GM12873 (cell line): ENCODE measurements at regions not wholly inside any gene's neighbourhood (a gene's known extent, or its start where the extent isn't known, plus 50 kb on each side); places are given as distances from the start of the nearest gene placed in this dataset.

ENCODE experiments used
- TF ChIP-seq, protein P1 (sequence below): IDR thresholded peaks from 2 replicates; pipeline ENCODE4 v1.5.1; 2012; ENCODE audit warnings: low read depth, mild to moderate bottlenecking, moderate library complexity, low read length, control low read depth; ENCODE audit not compliant: insufficient read depth; ENCODE audit errors: missing control alignments

DNA sequence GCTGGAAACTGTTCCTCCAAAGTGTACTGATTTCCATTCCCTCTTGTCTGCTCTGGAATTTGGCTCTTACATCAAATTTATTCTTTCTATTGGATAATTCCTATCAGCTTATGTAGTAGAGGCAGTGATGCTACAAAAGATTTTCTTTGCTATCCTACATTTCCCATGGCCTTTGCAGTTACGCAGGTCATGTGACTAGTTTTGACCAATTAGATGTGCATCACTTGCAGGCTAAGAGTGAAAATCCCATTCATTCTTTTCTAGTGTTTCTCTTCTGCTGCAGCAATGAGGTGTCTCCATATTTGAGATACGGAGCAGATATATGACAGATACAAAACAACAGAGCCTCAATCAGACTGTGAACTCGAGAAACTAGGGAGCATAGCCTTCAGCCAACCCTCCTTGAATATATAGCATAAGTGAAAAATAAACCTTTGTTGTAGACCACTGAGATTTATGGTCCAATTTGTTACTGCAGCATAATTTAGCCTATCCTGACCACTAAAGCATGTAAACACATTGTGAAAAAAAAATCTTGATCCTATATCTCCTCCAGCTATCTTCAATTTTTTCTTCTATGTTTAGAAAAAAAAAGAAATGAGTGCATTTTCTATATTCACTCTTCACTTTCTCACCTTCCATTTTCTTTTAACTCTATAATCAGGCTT lies 102.0 kb downstream of the HNMT start:
- TF ChIP-seq, protein P1, sequence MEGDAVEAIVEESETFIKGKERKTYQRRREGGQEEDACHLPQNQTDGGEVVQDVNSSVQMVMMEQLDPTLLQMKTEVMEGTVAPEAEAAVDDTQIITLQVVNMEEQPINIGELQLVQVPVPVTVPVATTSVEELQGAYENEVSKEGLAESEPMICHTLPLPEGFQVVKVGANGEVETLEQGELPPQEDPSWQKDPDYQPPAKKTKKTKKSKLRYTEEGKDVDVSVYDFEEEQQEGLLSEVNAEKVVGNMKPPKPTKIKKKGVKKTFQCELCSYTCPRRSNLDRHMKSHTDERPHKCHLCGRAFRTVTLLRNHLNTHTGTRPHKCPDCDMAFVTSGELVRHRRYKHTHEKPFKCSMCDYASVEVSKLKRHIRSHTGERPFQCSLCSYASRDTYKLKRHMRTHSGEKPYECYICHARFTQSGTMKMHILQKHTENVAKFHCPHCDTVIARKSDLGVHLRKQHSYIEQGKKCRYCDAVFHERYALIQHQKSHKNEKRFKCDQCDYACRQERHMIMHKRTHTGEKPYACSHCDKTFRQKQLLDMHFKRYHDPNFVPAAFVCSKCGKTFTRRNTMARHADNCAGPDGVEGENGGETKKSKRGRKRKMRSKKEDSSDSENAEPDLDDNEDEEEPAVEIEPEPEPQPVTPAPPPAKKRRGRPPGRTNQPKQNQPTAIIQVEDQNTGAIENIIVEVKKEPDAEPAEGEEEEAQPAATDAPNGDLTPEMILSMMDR = no peak

DNA sequence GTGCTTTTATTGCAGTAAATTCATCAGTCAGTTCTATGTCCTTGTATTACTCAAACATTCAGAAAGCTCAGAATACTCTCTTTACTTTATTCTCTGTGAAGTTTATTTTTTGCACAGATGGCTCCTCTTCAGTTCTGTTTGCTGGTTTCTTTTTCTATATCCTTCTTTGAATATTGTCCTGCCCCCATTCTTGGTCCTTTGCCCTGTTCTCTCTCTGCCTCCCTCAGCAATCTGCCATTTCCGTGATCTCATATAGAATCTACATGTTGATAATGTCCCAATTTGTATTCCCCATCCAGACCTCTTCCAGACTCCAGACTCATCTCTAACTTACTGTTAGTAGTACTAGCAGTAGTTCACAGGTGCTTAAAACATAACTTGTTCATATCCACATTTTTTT lies 102.6 kb downstream of the HNMT start:
- TF ChIP-seq, protein P1 = no peak

DNA sequence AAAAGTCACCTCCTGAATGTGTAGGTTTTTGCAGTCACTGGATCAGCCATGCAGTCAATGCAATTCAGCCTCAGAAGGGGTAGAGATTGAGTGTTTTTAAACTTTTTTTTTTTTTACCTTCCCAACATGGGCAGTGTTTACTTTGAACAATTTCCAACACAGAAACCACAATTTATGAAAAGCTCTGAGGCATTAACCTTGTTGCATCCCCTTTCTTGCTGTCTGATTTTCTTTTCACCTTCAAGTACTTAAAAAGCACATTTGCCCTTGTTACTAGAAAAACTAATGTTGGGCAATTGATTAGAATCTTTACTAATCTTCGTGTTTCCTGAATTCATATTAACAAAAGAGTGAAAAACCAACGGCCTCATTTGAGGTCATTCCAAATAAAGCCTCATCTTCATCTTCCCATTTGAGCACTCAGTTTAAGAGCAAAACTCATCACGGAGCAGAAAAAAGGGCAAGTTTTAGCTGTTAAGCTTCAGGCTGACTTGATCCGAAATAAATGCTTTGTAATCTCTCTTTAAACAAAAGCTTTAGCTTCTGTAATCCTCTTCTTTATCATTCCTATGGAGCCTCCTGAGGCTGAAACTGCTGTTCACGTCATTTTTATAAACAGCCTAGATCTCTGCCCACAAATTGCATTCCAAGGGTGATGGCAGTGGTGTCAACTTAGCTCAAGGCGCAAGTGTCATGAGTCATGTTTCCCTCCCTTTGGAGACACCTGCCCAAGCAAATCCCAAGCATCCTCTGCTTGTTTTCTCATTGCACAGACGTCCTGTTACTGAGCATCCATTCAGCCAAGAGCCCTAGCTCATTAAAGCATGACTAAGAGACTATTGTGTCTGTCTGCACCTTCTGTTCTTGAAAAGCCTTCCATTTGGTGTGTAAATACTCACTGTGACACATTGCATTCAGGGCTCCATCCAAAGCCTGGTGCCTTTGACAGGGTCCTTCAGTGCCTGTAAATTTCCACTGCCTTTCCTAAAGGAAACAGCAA lies 107.7 kb downstream of the HNMT start:
- TF ChIP-seq, protein P1 = no peak

DNA sequence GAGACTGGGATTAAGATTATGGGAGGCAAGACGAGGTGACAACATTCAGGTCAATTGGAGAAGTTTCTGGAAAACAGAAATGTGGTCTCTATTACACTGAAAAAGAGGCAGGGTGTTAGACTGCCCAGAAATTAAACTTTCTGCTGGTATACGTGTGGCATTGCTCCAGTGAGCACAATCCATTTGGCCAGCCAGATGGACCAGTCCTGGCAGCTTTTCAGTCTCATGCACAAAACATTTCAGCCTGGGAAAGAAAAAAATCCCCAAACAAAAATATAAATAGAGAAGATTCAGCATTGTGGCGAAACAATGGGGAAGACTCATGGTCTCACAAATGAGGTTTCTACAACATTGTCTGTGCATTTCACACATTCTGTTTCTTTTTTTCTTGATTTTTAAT lies 113.9 kb downstream of the HNMT start:
- TF ChIP-seq, protein P1 = no peak

DNA sequence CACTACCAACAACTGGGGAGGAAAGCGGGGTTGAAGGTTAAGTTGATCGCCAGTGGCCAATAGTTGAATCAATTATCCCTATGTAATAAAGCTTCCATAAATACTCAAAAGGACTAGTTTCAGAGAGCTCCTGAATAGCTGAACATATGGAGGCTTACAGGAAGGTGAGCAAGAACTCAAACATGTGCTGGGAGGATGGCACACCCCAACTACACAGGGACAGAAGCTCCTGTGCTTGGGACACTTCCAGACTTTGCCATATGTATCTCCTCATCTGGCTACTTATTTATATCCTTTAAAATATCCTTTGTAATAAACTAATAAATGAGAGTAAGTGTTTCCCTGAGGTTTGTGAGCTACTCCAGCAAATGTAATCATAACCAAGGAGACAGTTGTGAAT lies 115.7 kb downstream of the HNMT start:
- TF ChIP-seq, protein P1 = no peak

DNA sequence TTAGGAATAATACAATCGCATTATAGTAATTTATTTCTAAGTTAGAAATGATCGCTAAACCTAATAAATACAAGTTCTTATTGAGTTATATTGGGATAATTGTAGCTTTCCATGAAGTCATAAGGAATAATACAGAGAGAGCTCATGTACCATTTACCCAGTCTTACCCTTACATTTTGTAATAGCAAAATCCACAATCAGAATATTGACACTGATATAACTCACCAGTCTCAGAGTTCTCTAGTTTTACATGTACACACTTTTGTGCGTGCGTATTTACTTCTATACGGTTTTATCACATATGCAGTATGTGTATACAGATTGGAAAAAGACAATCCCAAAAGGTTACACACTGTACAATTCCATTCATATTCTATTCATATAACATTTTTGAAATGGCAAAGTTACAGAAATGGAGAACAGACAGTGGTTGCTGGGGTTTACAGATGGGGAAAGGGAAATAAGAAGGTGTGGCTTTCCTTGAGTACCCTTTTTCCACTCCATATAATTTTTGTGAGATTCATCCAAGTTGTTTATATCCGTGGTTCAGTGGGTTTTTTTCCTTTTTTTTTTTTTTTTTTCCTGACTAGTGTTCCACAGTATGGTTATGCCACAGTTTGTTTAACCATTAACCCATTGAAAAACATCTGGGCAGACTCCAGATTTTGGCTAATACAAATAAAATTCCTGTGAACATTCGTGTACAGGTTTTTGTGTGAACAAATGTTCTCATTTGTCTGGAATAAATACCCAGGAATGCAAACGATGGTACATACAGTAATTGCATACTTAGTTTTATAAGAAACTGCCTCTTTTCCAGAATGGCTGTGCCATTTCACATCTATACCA lies 117.2 kb downstream of the HNMT start:
- TF ChIP-seq, protein P1 = no peak
